ENCODE measurements at regions not wholly inside any gene's neighbourhood (a gene's known extent, or its start where the extent isn't known, plus 50 kb on each side); places are given as distances from the start of the nearest gene placed in this dataset.
A peak's percentile ranks its signal among the peaks of the same experiment; 100 is the strongest.

DNA sequence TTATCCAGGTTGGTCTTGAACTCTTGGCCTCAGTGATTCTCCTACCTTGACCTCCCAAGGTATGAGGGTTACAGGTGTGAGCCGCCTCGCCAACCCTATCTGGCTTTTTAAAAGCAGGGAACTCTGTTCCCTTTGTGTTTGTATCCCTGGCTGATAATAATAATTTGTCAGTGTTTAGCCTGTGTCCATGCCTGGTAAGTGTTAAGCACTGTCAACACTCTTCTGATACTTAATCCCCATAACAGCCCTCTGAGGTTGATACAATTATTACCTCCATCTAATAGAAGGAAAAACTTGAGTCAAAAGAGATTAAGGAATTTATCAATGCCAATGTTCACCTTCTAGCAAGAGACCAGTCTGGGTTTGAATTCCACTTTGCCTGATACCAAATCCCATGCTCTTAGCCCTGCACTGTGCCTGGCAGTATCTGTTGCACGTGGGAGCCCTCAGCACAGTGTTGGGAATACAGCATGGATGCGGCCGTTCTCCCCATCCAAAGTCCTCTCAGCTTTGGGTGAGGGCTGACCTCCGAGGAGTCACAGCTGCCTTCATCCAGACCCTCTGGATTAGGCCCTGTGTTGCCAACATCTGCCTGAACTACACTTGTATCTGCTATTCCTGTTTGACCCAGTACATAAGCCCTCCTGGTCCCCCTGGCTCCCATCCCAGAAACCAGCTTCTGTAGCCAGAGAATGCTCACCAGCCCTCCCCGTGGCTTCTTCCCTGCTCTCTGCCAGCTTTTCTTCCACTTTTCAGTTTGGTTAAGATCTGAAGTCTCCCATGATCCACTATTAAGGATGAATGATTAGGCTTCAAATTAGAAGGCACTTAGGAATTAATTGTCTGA lies 335.6 kb upstream of the ASIC2 start:
- no peaks in the 10 kb centered on the region for H3K9me3 ChIP-seq
- TF ChIP-seq, protein P1, sequence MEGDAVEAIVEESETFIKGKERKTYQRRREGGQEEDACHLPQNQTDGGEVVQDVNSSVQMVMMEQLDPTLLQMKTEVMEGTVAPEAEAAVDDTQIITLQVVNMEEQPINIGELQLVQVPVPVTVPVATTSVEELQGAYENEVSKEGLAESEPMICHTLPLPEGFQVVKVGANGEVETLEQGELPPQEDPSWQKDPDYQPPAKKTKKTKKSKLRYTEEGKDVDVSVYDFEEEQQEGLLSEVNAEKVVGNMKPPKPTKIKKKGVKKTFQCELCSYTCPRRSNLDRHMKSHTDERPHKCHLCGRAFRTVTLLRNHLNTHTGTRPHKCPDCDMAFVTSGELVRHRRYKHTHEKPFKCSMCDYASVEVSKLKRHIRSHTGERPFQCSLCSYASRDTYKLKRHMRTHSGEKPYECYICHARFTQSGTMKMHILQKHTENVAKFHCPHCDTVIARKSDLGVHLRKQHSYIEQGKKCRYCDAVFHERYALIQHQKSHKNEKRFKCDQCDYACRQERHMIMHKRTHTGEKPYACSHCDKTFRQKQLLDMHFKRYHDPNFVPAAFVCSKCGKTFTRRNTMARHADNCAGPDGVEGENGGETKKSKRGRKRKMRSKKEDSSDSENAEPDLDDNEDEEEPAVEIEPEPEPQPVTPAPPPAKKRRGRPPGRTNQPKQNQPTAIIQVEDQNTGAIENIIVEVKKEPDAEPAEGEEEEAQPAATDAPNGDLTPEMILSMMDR (IDR thresholded peaks at IDR 0.05), result no peak
- H3K36me3 ChIP-seq, result no peaks in the 10 kb centered on the region
- peaks cover 0 to 6% of the 10 kb centered on the region in 2 experiments for H3K4me1 ChIP-seq (ENCODE audit: control insufficient read depth in 1 of 2, insufficient read depth in 1 of 2, low read depth in 1 of 2, low read length in 1 of 2)
- no peak overlapping the region for H3K4me3 ChIP-seq (ENCODE audit: low read depth in 1 of 2, low read length in 1 of 2)
- H3K27ac ChIP-seq, result no peak overlapping the region
- H3K27me3 ChIP-seq, result peaks cover 14% of the 10 kb centered on the region

DNA sequence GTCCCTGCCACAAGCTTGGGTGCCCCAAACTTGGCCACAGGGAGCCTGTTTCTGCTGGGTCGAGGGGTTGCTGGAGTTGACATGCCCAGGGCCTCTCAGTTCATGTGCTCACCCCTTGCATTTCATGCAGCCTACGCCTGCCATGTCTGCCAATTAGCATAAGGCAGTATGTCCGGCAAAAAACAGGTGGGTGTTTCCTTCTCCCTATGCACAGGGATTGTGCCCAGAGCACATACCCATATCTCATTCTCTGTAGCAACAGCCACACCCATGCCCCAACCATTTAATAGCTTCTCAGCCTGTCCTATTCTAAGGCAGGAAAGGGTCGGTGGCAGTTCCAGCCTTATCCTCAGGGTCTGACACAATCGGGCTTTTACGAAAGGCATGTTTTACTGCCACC lies 340.4 kb upstream of the ASIC2 start:
- Histone ChIP-seq H3K27me3 (no peaks in the 10 kb centered on the region), H3K9me3 (no peaks in the 10 kb centered on the region), H3K4me1 (ENCODE audit: control insufficient read depth in 1 of 2, insufficient read depth in 1 of 2, low read depth in 1 of 2, low read length in 1 of 2) (peaks cover 0 to 33% of the 10 kb centered on the region in 2 experiments), H3K4me3 (ENCODE audit: low read depth in 1 of 2, low read length in 1 of 2) (no peak overlapping the region), H3K27ac (no peak overlapping the region), H3K36me3 (no peaks in the 10 kb centered on the region)
- TF ChIP-seq, protein P1 (IDR thresholded peaks at IDR 0.05), result no peak

DNA sequence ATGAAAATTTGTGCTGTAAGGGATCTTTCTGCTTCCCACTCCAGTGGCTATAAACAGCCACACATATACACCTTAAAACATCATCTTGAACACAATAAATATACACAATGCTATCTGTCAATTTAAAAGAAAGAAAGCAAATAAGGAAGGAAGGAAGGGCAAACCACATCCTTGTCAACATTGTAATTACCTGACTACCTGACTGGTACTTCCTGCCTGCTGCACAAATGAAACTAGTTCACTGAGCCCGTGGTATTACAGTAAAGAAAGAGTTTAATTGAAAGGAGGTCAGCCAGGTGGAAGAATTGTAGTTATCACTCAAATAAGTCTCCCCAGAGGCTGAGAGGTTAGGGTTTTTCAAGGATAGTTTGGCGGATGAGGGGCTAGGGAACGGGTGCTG lies 344.4 kb upstream of the ASIC2 start:
- peak overlapping the region; percentile 77 for H3K27ac ChIP-seq
- peaks cover 0 to 57% of the 10 kb centered on the region in 2 experiments for H3K4me1 ChIP-seq (ENCODE audit: control insufficient read depth in 1 of 2, insufficient read depth in 1 of 2, low read depth in 1 of 2, low read length in 1 of 2)
- no peaks in the 10 kb centered on the region for H3K36me3 ChIP-seq
- H3K9me3 ChIP-seq, result no peaks in the 10 kb centered on the region
- H3K27me3 ChIP-seq, result no peaks in the 10 kb centered on the region
- H3K4me3 ChIP-seq (ENCODE audit: low read depth in 1 of 2, low read length in 1 of 2), result peak overlapping the region in 1 of 2 experiments; percentile 19
- TF ChIP-seq, protein P1 (IDR thresholded peaks at IDR 0.05), result no peak

GRCh38 chr17:33639103-33639880 lies 346.2 kb upstream of the ASIC2 start:
- Histone ChIP-seq H3K9me3 (no peaks in the 10 kb centered on the region), H3K27ac (peak overlapping the region; percentile 77), H3K4me1 (ENCODE audit: control insufficient read depth in 1 of 2, insufficient read depth in 1 of 2, low read depth in 1 of 2, low read length in 1 of 2) (peaks cover 0 to 57% of the 10 kb centered on the region in 2 experiments), H3K27me3 (peaks cover 2% of the 10 kb centered on the region), H3K4me3 (ENCODE audit: low read depth in 1 of 2, low read length in 1 of 2) (peak overlapping the region in 1 of 2 experiments; percentile 22), H3K36me3 (no peaks in the 10 kb centered on the region)
- TF ChIP-seq, protein P1 (IDR thresholded peaks at IDR 0.05), result no peak

DNA sequence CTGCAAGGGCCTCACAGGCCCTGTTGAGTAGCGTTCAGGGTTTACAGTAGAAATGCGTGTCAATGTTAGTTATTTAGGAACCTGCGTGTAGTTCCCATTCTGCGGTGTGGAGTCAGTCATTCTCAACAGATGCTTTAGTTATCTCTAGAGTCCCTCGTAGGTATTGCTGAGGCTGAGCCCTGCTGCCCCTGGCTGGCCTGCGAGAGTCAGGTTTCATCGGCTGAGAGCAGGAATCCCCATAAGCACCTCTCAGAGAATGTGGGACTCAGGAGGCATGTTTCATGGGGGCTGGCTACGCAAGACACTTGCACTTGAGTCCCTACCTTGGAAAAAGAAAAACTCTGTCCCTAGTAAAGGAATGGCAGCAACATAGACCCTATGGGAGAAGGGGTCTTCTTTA lies 347.5 kb upstream of the ASIC2 start:
- H3K27me3 ChIP-seq, result peaks cover 15% of the 10 kb centered on the region
- no peaks in the 10 kb centered on the region for H3K36me3 ChIP-seq
- no peak overlapping the region for H3K4me3 ChIP-seq (ENCODE audit: low read depth in 1 of 2, low read length in 1 of 2)
- H3K27ac ChIP-seq, result peak overlapping the region; percentile 77
- H3K9me3 ChIP-seq, result no peaks in the 10 kb centered on the region
- TF ChIP-seq, protein P1 (IDR thresholded peaks at IDR 0.05), result no peak
- peaks cover 0 to 52% of the 10 kb centered on the region in 2 experiments for H3K4me1 ChIP-seq (ENCODE audit: control insufficient read depth in 1 of 2, insufficient read depth in 1 of 2, low read depth in 1 of 2, low read length in 1 of 2)

All from neutrophil (primary cell).